SIG-M5 treated with dmso at 0.1 percent for 504 hours (cell line): ENCODE measurements at regions not wholly inside any gene's neighbourhood (a gene's known extent, or its start where the extent isn't known, plus 50 kb on each side); places are given as distances from the start of the nearest gene placed in this dataset.
"Not testable (repeated sequence)": the region's sequence is repeated elsewhere in the genome, so short reads cannot be mapped to it uniquely, and the experiment has no call there.

Experiments
- DNase-seq: peaks from one replicate; lab custom pipeline; 2025; ENCODE audit not compliant: unreplicated experiment; lab: John Stamatoyannopoulos, UW

DNA sequence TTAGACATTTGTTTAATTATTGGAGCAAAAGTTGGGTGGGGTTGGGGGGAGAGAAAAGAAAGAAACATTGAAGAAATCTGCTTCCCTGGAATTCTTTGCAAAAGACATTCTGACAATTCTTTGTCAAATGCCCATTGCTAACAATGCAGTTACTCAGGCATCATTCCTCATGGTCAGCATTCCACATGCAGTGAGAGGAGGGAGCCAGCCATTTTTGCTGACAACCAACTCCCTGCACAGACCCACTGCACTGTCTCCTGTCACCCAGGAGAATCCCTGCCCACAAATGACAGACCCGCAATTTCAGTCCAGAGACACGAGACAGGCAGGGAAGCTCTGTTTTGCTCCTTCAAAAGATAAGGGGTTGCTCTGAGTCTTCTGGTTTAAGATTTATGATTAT is 985.1 kb upstream of the SLIT2 start:
- no peak for DNase-seq

DNA sequence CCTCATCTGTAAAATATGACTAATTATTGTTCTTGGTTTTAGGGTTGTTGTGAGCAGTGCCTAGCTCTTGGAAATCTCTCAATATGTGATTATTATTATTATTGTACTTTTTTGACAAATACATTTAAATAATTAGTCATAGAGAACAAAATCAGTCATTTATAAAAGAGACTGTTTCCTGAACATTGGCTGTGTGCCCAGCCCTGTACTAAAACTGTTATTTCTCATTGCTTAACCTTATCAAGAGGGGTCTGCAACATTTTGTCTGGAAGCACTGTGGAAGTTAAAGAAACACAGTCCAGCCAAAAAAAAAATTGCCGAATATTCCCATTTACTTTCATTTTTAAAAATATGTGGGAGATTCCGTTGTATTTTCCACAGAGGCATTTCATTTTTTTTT is 989.2 kb upstream of the SLIT2 start:
- DNase-seq = no peak

DNA sequence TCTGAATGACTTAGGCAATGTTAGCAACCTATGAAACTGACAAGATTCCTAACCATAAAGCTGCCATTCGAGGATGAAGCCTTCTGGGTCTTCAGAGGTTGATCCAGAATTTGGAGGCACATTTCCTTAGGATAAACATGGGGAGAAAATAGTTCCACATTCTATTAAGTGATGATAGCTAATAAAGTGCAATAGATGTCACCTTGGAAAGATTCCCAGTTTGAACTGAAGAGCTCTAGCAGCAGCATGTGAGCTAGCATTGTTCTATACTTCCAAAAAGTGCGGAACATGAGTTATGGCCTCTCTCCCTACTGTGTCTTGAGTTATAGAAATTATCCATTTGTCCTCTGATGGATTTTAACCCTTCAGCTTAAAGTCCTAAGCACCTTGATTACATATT is 991.4 kb upstream of the SLIT2 start:
- DNase-seq = no peak

DNA sequence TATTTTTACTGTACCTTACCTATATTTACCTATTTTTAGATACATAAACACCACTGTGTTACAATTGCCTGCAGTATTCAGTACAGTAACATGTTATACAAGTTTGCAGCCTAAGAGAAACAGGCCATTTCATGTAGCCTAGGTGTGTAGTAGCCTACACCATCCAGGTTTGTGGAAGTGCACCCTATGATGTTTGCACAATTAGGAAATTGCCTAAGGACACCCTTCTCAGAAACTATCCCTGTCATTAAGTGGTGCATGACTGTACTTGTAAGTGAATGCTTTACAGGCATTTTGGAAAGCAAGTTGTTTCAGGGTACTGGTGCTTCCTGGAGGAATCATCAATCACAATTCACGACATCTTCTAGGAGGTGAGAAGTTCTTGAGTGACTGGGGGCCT is 991.8 kb upstream of the SLIT2 start:
- DNase-seq = no peak

DNA sequence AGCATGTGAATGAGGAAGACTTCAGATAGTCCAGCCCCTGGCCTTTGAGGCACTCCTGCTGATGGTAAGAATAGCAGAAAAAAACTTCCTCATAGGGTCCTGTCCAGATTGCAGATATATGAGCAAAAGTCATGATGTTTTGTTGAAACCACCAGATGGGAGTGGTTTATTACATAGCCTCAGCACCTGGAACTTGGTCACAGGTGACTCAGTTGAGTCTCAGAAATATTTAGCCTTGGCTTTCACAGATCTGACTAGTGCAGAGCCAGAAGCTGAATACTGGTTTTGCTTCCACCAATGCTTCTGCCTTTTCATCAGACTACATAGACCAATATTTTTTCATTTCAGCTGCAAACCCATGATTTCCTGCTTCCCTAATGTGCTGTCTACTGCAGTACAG is 994.9 kb upstream of the SLIT2 start:
- no peak for DNase-seq

DNA sequence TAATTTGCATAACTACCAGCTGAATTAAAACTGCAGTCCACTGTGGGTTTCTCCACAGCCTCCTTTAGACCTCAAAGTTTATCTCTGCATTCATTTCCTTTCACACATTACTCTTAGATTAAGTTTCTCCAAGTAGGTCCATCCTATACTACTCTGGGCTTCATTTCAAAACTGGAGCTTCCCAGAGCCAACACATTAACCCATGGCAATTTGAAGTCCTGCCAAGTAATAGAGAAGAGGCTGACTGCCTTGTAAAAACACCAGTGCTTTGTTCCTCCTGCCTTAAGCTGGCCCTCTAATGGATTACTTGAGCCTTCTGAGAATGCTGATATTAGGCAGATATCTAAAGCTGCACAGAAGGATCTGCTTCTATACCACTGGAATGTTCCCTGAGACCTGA is 997.2 kb upstream of the SLIT2 start:
- DNase-seq = no peak

DNA sequence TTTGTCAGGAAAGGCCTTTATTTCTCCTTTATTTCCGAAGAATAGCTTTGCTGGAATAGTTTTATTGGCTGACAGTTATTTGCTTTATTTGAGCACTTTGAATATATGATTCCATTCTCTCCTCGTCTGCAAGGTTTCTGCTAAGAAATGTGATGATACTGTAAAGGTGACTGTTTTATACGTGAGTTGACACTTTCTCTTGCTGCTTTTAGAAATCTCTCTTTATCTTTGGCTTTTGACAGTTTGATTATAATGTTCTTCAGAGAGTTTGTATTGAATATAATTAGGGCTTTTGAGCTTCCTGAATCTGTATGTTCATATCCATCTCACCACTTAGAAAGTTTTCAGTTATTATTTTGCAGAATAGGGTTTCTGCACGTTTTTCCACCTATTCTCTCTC is 1003.7 kb upstream of the SLIT2 start:
- DNase-seq = no peak

DNA sequence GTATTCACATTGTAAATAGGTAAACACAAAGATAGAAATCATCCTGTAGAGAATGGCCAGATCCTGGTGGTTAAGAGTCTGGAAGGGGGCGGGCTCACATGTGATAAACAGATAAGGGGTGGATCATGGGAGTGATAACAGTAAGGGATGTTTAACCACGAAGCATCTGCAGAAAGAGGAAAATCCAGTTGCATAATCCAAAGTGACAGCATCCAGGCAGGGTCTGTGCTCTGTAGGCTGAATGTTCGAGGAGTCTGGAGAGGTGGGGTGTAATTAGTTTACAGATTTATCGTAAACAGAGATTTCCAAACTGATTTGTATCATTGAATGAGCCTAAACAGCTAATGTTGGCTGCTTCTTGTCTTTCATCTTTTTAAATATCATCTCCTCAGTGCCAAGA is 1009.8 kb upstream of the SLIT2 start:
- no peak for DNase-seq

DNA sequence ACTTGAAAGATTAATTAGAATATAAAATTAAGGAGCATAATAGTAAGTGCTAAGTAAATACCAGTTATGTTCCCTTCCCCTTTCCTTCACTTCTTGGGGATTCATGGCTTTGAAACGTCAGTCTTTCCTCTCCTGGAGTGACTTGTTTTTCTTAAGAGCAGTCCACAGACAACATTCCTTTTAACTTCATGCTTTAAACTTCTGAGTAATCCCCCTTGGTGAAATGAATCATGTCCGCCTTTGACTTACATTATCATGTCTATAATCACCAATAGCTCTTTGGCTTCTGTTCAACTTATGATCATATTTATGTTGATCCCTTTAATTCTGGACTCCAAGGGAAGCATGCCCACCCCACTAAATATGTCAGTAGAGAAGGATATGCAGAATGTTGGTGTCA is 1012.1 kb upstream of the SLIT2 start:
- DNase-seq = no peak

DNA sequence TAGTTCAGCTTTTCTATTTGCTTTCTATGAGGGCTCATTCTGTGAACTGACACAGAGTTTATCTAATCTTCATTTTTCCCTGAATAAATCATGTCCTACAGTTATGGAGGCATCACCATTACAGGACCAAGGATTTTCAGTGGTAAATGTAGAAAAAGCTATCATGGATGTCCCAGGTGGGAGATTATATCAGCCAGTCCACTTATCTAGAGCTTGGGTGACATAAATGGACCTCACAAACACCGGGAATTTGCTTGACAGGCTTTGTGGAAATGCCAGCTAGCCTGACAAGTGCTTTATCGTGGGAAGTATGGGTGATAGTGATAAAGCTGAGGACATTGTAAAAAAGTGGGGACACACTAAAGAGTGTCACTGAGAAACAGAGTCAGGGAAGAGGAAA is 1015.2 kb upstream of the SLIT2 start:
- no peak for DNase-seq

DNA sequence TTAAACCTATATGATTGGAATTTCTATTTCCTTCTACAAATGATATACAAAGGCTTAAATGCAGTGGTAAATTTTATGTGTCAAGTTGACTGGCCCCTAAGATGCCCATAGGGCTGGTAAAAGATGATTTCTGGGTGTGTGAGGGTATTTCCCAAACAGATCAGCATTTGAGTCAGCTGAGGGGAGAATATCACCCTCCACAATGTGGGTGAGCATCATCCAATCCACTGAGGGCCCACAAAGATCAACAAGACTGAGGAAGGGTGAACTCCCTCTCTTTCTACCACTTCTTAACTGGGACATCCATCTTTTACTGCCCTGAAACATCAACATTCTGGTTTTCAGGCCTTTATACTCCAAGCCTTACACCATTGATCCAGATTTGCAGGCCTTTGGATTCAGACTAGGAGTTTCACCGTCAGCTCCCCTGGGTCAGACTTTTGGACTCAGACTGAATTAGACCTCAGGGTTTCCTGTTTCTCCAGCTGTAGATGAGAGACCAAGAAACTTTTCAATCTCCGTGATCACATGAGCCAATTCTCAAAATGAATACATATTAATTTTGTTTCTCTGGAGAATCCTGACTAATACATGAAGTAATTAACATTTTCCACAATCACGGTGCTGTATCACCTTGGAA is 1020.7 kb upstream of the SLIT2 start:
- DNase-seq = no peak

DNA sequence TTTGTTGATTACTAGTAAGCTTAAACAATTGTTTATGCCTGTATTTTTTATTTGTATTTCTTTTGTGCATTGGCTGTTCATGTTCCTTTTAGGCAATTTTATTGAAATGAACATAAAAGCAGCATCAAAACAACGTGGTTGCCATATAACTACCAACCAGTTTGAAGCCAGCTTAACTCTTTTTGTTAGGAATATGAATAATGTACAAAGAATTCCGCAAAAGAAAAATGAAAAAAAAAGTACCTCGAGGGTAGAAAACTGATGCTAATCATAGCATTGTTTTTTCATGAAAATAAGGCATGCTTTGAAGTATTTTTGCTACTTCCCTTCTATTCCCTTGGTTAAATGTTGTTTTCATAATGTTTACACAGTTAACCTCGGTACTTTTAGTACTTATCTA is 1024.0 kb upstream of the SLIT2 start:
- DNase-seq = no peak

DNA sequence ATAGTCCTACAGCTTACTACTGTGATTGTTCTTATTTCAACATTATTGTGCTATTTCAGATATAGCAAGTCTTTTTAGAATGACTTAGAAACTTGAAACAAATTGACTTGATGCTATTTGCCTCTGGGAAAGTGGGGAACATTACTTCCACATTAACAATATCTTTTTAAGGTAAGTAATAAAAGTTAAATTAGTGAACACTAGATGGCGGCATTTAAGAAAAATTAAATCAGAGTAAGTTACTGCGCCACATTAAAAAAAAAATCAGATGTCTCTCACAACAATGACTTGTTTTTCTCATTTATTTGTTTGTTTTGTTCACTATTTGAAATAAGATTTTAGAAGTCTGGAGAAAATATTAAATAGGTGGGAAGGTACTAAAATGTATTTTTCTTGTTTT is 1026.9 kb upstream of the SLIT2 start:
- DNase-seq = no peak

DNA sequence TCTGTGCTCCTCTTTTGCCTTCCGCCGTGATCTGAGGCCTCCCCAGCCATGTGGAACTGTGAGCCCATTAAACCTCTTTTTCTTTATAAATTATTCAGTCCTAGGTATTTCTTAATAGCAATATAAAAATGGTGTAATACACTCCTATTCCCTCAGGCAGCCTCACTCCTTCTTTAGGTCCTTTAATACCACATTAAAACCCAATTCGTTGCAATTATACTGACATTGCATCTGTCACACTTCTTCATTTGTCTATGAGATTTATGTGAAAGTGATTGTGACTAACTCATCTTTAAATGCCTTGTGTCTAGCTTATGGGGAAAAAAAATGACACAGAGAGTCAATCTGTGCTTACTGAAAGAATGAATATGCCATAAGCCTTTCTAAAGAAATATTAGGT is 1035.2 kb upstream of the SLIT2 start:
- no peak for DNase-seq

DNA sequence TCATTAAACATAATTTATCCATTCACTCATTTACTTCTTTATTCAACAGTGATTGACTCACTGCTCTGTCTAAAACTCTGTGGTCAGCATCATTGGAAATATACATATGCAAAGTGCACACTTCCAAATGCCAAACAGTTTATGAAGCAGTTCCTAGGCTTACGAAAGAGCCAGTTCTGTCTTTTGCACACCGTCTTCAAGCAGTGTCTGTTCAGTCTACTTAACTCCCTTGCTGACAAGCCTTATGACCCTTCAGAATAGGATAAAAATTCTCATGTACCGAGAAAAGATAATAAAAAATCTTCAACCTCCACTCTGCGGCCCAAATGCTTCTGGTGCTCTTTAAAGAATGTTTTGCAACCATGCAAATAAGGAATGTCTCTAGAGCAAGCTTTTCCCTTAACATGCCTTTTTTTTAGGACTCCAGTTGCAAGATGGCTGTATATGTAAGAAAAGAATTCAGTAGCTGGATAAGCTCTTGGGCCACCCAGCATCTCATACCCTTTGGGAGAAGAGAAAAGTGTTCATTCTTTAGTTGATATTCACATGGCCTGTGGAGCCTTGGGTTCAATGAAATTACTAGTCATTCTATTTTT is 1037.0 kb upstream of the SLIT2 start:
- no peak for DNase-seq

DNA sequence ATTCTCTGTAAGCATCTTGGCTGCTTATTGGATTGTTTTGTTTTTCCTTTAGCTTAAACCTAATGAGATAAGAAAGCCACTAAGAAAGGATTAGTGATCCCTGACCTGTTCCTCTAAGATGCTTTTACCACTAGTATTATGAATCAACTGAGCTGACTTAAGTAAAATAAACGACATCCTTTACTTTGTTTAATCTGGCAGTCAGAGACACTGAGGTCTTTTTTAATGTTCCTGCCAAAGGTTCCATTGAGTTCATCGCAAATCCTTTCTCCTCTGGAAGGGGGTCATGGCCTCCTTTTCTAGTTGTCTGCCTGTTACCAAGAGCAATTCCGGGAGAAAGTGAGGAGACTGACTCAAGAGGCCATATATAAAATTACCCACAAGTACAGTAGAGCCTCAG is 1038.3 kb upstream of the SLIT2 start:
- no peak for DNase-seq

DNA sequence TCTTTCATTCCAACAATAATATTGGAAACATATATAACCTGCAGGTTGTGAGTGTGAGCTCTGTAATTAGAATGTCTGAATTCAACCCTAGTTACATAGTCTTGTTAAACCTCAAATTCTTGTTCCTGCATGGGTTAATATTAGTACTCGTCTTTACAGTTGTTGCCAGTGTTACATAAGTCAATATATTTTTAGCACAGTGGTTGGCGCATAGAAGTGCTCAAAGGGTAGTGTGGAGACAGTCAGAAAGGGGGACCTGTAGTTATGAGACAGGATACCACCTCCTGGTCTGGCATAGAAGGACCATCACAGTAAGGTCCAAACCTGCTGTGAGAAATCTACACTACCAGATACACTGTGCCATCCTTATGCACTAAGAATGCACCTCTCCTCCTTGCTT is 1045.9 kb upstream of the SLIT2 start:
- no peak for DNase-seq

DNA sequence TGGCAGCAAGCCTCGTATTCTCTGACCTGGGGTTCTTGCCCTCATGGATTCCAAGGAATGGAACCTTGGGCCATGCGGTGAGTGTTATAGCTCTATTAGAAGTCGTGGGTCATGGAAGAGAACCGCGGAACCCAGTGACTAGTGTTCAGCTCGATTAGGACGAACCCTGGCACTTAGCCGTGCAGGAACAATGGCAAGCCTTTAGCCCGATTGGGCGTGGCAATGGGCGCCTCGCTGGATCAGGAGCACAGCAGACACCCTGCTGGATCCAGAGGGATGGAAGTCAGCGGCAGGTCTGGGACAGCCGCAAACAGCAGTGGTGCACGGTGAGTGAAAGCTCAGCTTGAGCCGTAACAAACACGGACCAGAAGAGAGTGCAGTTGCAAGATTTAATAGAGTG is 1053.9 kb upstream of the SLIT2 start:
- not testable (repeated sequence) for DNase-seq

DNA sequence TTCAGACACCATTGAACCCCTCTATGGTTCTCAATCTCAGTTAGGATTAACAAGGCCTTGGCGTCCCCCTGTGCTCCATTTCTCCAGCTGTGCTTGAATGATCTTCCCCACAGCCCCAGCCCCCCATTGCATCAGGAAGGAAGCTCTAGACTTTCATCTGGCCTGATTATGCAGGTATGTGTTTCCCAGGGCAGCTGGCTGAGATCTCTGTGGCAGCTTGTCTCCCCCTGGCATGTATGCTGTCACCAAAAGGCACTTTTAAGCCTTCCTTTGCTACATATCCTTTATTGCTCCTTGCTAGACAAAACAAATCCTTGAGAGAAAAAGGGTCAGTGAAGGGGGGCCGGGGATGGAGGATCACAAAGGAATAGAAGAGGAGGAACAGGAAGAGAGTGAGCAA is 1056.0 kb upstream of the SLIT2 start:
- no peak for DNase-seq

DNA sequence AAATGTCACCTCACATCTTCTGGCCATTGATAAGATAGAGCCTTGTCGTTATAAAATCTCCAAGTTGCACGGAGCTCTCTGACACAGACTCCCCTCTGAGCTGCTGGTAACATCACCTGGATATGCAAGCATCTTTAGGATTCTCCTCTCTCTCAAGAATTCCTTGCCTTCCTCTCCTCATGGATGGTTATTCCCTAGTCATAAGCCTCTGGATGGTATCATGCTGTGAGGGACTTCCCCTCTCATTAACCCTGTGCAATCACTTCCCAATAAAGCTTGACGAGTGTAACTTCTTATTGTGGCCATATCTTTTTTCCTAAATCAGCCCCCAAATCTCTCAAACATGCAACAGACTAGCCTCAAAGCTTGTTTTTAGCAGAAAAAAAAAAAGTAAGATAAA is 1057.0 kb upstream of the SLIT2 start:
- DNase-seq = no peak

DNA sequence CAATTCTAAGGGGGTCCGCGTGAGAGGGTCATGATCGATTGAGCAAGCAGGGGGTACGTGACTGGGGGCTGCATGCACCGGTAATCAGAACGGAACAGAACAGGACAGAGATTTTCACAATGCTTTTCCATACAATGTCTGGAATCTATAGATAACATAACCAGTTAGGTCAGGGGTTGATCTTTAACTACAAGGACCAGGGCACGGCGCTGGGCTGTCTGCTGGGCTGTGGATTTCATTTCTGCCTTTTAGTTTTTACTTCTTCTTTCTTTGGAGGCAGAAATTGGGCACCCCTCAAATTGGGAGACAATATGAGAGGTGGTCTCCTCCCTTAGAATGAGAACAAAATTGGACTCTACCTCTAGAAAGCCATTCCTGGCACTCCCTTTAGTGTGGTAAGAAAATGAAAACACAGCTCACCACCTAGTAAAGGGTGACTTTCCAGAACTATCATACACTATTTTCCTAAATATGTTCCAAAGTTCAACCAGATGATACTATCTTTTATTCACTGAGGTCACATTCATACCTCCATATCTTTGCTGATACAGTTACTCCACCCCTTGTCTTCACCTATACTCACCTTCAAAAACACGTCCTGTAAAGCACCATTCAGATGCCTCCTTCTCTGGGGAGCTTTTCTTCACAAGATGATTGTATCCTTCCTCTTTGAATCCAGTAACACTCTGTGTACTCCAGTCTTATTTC is 1058.3 kb upstream of the SLIT2 start:
- DNase-seq = no peak

DNA sequence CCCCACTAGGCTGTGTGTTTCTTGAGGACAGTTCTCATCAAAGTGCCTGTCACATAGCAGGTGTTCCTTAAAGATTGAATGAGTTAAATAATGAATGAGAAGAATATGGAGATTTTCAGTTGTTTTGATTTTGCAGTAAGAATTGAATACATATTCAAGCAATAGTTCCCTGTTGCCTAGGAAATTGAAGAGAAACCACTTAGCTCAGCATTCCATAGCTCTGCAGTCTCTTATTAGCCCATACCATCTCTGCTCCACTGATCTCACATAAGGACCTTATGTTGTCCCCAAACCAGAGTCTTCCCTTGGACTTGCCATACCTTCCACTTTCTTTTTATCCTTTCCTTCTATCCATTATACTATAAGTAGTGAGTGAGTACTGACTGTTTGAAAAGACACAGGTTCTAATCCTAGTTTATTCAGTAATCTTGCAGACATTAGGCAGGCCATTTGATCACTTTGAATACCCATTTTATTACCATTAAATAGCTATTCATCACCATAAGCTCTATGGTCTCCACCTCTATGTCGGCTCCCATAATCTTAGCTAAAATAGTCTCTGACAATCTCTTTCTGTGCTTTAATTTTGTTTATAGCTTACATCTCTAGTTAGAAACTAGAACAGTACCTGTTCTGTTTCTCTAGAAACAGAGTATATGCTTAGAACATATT is 1059.6 kb upstream of the SLIT2 start:
- no peak for DNase-seq
